ENCODE measurements at regions not wholly inside any gene's neighbourhood (a gene's known extent, or its start where the extent isn't known, plus 50 kb on each side); places are given as distances from the start of the nearest gene placed in this dataset.

- no peak for DNase-seq (ENCODE audit: low spot score)
- in situ Hi-C loops (cut with HindIII; ENCODE audit: low sequenced_read_pairs) = no loop called here
Measured at GRCh38 chr2:11919953-11920352, 173.5 kb downstream of the LPIN1 start.

- in situ Hi-C loops (cut with HindIII; ENCODE audit: low sequenced_read_pairs) = no loop called here
- DNase-seq (ENCODE audit: low spot score) = no peak
Measured at GRCh38 chr2:11920993-11921583, 174.7 kb downstream of the LPIN1 start.

GRCh38 chr2:11922294-11922693 is 175.9 kb downstream of the LPIN1 start:
- no peak for DNase-seq (ENCODE audit: low spot score)
- in situ Hi-C loops (cut with HindIII; ENCODE audit: low sequenced_read_pairs) = no loop called here

GRCh38 chr2:11923935-11924334 is 177.5 kb downstream of the LPIN1 start:
- peak; percentile 5 for DNase-seq (ENCODE audit: low spot score)
- in situ Hi-C loops (cut with HindIII; ENCODE audit: low sequenced_read_pairs) = no loop called here

- in situ Hi-C loops (cut with HindIII; ENCODE audit: low sequenced_read_pairs) = no loop called here
Measured at GRCh38 chr2:11925295-11926066, 179.0 kb downstream of the LPIN1 start.

GRCh38 chr2:11930211-11930761 is 183.9 kb downstream of the LPIN1 start:
- in situ Hi-C loops (cut with HindIII; ENCODE audit: low sequenced_read_pairs) = no loop called here
- DNase-seq (ENCODE audit: low spot score) = no peak

More at GRCh38 chr2:11925295-11926066, 179.0 kb downstream of the LPIN1 start:
- DNase-seq (ENCODE audit: low spot score) = no peak

GRCh38 chr2:11932048-11932512 is 185.6 kb downstream of the LPIN1 start:
- in situ Hi-C loops (cut with HindIII; ENCODE audit: low sequenced_read_pairs) = no loop called here
- DNase-seq (ENCODE audit: low spot score) = no peak

- in situ Hi-C loops (cut with HindIII; ENCODE audit: low sequenced_read_pairs) = no loop called here
- DNase-seq (ENCODE audit: low spot score) = no peak
Measured at GRCh38 chr2:11932962-11933361, 186.5 kb downstream of the LPIN1 start.

GRCh38 chr2:11933854-11934253 is 187.4 kb downstream of the LPIN1 start:
- no peak for DNase-seq (ENCODE audit: low spot score)
- in situ Hi-C loops (cut with HindIII; ENCODE audit: low sequenced_read_pairs) = no loop called here

GRCh38 chr2:11936761-11937160 is 190.3 kb downstream of the LPIN1 start:
- no peak for DNase-seq (ENCODE audit: low spot score)
- in situ Hi-C loops (cut with HindIII; ENCODE audit: low sequenced_read_pairs) = no loop called here

GRCh38 chr2:11938196-11938595 is 191.8 kb downstream of the LPIN1 start:
- in situ Hi-C loops (cut with HindIII; ENCODE audit: low sequenced_read_pairs) = no loop called here
- no peak for DNase-seq (ENCODE audit: low spot score)

GRCh38 chr2:11939523-11939922 is 193.1 kb downstream of the LPIN1 start:
- in situ Hi-C loops (cut with HindIII; ENCODE audit: low sequenced_read_pairs) = no loop called here
- DNase-seq (ENCODE audit: low spot score) = no peak

GRCh38 chr2:11940121-11940743 is 193.8 kb downstream of the LPIN1 start:
- in situ Hi-C loops (cut with HindIII; ENCODE audit: low sequenced_read_pairs) = no loop called here
- no peak for DNase-seq (ENCODE audit: low spot score)

- DNase-seq (ENCODE audit: low spot score) = no peak
- in situ Hi-C loops (cut with HindIII; ENCODE audit: low sequenced_read_pairs) = no loop called here
Measured at GRCh38 chr2:11940799-11941198, 194.4 kb downstream of the LPIN1 start.

- in situ Hi-C loops (cut with HindIII; ENCODE audit: low sequenced_read_pairs) = no loop called here
- no peak for DNase-seq (ENCODE audit: low spot score)
Measured at GRCh38 chr2:11941201-11942177, 195.1 kb downstream of the LPIN1 start.

GRCh38 chr2:11942178-11942569 is 195.7 kb downstream of the LPIN1 start:
- no peak for DNase-seq (ENCODE audit: low spot score)
- in situ Hi-C loops (cut with HindIII; ENCODE audit: low sequenced_read_pairs) = no loop called here

GRCh38 chr2:11944311-11944710 is 197.9 kb downstream of the LPIN1 start:
- DNase-seq (ENCODE audit: low spot score) = no peak
- in situ Hi-C loops (cut with HindIII; ENCODE audit: low sequenced_read_pairs) = no loop called here

GRCh38 chr2:11945139-11946126 is 199.0 kb downstream of the LPIN1 start:
- in situ Hi-C loops (cut with HindIII; ENCODE audit: low sequenced_read_pairs) = no loop called here
- DNase-seq (ENCODE audit: low spot score) = no peak

Data from G401 (cell line).